ENCODE measurements at regions not wholly inside any gene's neighbourhood (a gene's known extent, or its start where the extent isn't known, plus 50 kb on each side); places are given as distances from the start of the nearest gene placed in this dataset.

- H3K4me3 ChIP-seq (replicated peaks; ENCODE audit: low read depth, low read length) = no peak overlapping the region
Observed at GRCh38 chr2:226680719-226681118, 118.9 kb downstream of the IRS1 start.

GRCh38 chr2:226679389-226680065 lies 120.1 kb downstream of the IRS1 start:
- DNase-seq (ENCODE audit: low read depth) = no peak
- no peak for TF ChIP-seq CTCF (IDR thresholded peaks at IDR 0.05; ENCODE audit: low read length, missing control alignments)
- no peak overlapping the region for H3K4me3 ChIP-seq (replicated peaks; ENCODE audit: low read depth, low read length)

More at GRCh38 chr2:226680719-226681118, 118.9 kb downstream of the IRS1 start:
- no peak for TF ChIP-seq CTCF (IDR thresholded peaks at IDR 0.05; ENCODE audit: low read length, missing control alignments)
- DNase-seq (ENCODE audit: low read depth) = no peak

- no peak for DNase-seq (ENCODE audit: low read depth)
- no peak overlapping the region for H3K4me3 ChIP-seq (replicated peaks; ENCODE audit: low read depth, low read length)
- no peak for TF ChIP-seq CTCF (IDR thresholded peaks at IDR 0.05; ENCODE audit: low read length, missing control alignments)
Observed at GRCh38 chr2:226678422-226678821, 121.2 kb downstream of the IRS1 start.

GRCh38 chr2:226677080-226677479 lies 122.5 kb downstream of the IRS1 start:
- no peak for TF ChIP-seq CTCF (IDR thresholded peaks at IDR 0.05; ENCODE audit: low read length, missing control alignments)

GRCh38 chr2:226676618-226677017 lies 123.0 kb downstream of the IRS1 start:
- no peak for DNase-seq (ENCODE audit: low read depth)
- H3K4me3 ChIP-seq (replicated peaks; ENCODE audit: low read depth, low read length) = no peak overlapping the region
- TF ChIP-seq CTCF (IDR thresholded peaks at IDR 0.05; ENCODE audit: low read length, missing control alignments) = no peak

More at GRCh38 chr2:226677080-226677479, 122.5 kb downstream of the IRS1 start:
- DNase-seq (ENCODE audit: low read depth) = no peak
- no peak overlapping the region for H3K4me3 ChIP-seq (replicated peaks; ENCODE audit: low read depth, low read length)

GRCh38 chr2:226674123-226674522 lies 125.5 kb downstream of the IRS1 start:
- TF ChIP-seq CTCF (IDR thresholded peaks at IDR 0.05; ENCODE audit: low read length, missing control alignments) = no peak

GRCh38 chr2:226673314-226673723 lies 126.3 kb downstream of the IRS1 start:
- H3K4me3 ChIP-seq (replicated peaks; ENCODE audit: low read depth, low read length) = no peak overlapping the region
- no peak for TF ChIP-seq CTCF (IDR thresholded peaks at IDR 0.05; ENCODE audit: low read length, missing control alignments)
- peak; percentile 91 for DNase-seq (ENCODE audit: low read depth)

More at GRCh38 chr2:226674123-226674522, 125.5 kb downstream of the IRS1 start:
- H3K4me3 ChIP-seq (replicated peaks; ENCODE audit: low read depth, low read length) = no peak overlapping the region
- peak; percentile 63 for DNase-seq (ENCODE audit: low read depth)

All from fibroblast of pulmonary artery (primary cell).